ENCODE measurements at regions not wholly inside any gene's neighbourhood (a gene's known extent, or its start where the extent isn't known, plus 50 kb on each side); places are given as distances from the start of the nearest gene placed in this dataset.

- Histone ChIP-seq H3K4me3 (no peak overlapping the region), H3K27ac (peak overlapping the region in 3 of 4 donors; percentile 46 to 66 (median 52)), H3K36me3 (no peaks in the 10 kb centered on the region), H3K4me1 (peaks cover 0 to 7% (median 0%) of the 10 kb centered on the region in 3 donors), H3K9me3 (no peaks in the 10 kb centered on the region), H3K27me3 (no peaks in the 10 kb centered on the region)
- 68 to 100% methylated on average over 1 to 3 of the region's 8 CpGs for WGBS, 2 donors (ENCODE audit: low coverage in 1 of 2)
- ATAC-seq, result peak; percentile 30
- TF ChIP-seq CTCF (IDR thresholded peaks at IDR 0.05), result no peak
- no peak for TF ChIP-seq POLR2A (IDR thresholded peaks at IDR 0.05)
- TF ChIP-seq POLR2AphosphoS5 (IDR thresholded peaks at IDR 0.05), result no peak
- no peak for TF ChIP-seq EP300 (IDR thresholded peaks at IDR 0.05)
Measured at GRCh38 chr18:61742565-61743429, 150.0 kb downstream of the RNF152 start.

GRCh38 chr18:61741881-61742454 lies 150.8 kb downstream of the RNF152 start:
- Histone ChIP-seq H3K9me3 (no peaks in the 10 kb centered on the region), H3K27ac (peak overlapping the region in 2 of 4 donors; percentile 52 to 66), H3K4me3 (no peak overlapping the region), H3K36me3 (no peaks in the 10 kb centered on the region), H3K4me1 (peaks cover 0 to 7% (median 0%) of the 10 kb centered on the region in 3 donors), H3K27me3 (no peaks in the 10 kb centered on the region)
- TF ChIP-seq POLR2AphosphoS5 (IDR thresholded peaks at IDR 0.05) (no peak), CTCF (IDR thresholded peaks at IDR 0.05) (no peak), POLR2A (IDR thresholded peaks at IDR 0.05) (no peak), EP300 (IDR thresholded peaks at IDR 0.05) (no peak)
- ATAC-seq, result no peak
- WGBS, 2 donors (ENCODE audit: low coverage in 1 of 2), result 82 to 86% methylated on average over 5 to 6 of the region's 6 CpGs

- H3K4me3 ChIP-seq, result no peak overlapping the region
- no peaks in the 10 kb centered on the region for H3K27me3 ChIP-seq
- no peak for TF ChIP-seq POLR2AphosphoS5 (IDR thresholded peaks at IDR 0.05)
- TF ChIP-seq EP300 (IDR thresholded peaks at IDR 0.05), result no peak
- TF ChIP-seq POLR2A (IDR thresholded peaks at IDR 0.05), result no peak
- TF ChIP-seq CTCF (IDR thresholded peaks at IDR 0.05), result no peak
- peak overlapping the region in 3 of 4 donors; percentile 12 to 65 (median 48) for H3K27ac ChIP-seq
- no peaks in the 10 kb centered on the region for H3K9me3 ChIP-seq
- peaks cover 0 to 5% (median 0%) of the 10 kb centered on the region in 3 donors for H3K4me1 ChIP-seq
- ATAC-seq, result no peak
- no peaks in the 10 kb centered on the region for H3K36me3 ChIP-seq
- 64 to 87% methylated on average over 3 of the region's 3 CpGs for WGBS, 2 donors (ENCODE audit: low coverage in 1 of 2)
Measured at GRCh38 chr18:61738488-61738887, 154.3 kb downstream of the RNF152 start.

- Histone ChIP-seq H3K36me3 (no peaks in the 10 kb centered on the region), H3K27me3 (no peaks in the 10 kb centered on the region), H3K9me3 (no peaks in the 10 kb centered on the region), H3K4me1 (peaks cover 0 to under 1% (median 0%) of the 10 kb centered on the region in 3 donors), H3K27ac (peak overlapping the region in 3 of 4 donors; percentile 28 to 51 (median 48)), H3K4me3 (no peak overlapping the region)
- WGBS, 2 donors (ENCODE audit: low coverage in 1 of 2), result 80% methylated on average over 1 of the region's 1 CpG; no CpG with 5 or more reads in 1 of the 2 donors
- peak; percentile 44 for ATAC-seq
- no peak for TF ChIP-seq CTCF (IDR thresholded peaks at IDR 0.05)
Measured at GRCh38 chr18:61738042-61738441, 154.8 kb downstream of the RNF152 start.
